IMR-90 (cell line): ENCODE measurements at regions not wholly inside any gene's neighbourhood (a gene's known extent, or its start where the extent isn't known, plus 50 kb on each side); places are given as distances from the start of the nearest gene placed in this dataset.

Source experiments
- ATAC-seq: fragments of 200-7000 bp; cut with Tn5 transposase; 2 replicates; pipeline ENCODE4 v1.9.1; 2020; ENCODE audit warnings: low read depth, mild to moderate bottlenecking, moderate library complexity
- BruUV-seq: library from RNA; stranded (reverse); fragments of 400-500 nt; replicated peaks from 2 replicates; lab custom pipeline; 2021; lab: Mats Ljungman, UMichigan
- CTCF ChIA-PET: fragments of 300-600 bp; formaldehyde crosslinking; extraction: SDS; loops from one replicate; lab custom pipeline; 2021; ENCODE audit warnings: antibody characterized with exemption; lab: Yijun Ruan, JAX
- POLR2A ChIA-PET: fragments of 300-600 bp; sonication (Branson Sonifier 250); formaldehyde crosslinking; loops from one replicate; lab custom pipeline; 2022; ENCODE audit warnings: antibody characterized with exemption; ENCODE audit not compliant: unreplicated experiment; lab: Charles Lee
- DNase-seq: peaks from one replicate; pipeline ENCODE4 v3.0.0; 2013
- H2AFZ ChIP-seq: replicated peaks from 2 replicates; pipeline ENCODE3; 2013; ENCODE audit warnings: low read length, mild to moderate bottlenecking; ENCODE audit not compliant: poor library complexity
- H2AK5ac ChIP-seq: 2 replicates; pipeline ENCODE4 v1.6.1; 2013; ENCODE audit warnings: low read depth, low read length, inconsistent platforms
- H2AK9ac ChIP-seq: replicated peaks from 2 replicates; pipeline ENCODE3; 2013; ENCODE audit warnings: mild to moderate bottlenecking, low read depth, low read length, moderate library complexity; ENCODE audit not compliant: poor library complexity
- H2BK120ac ChIP-seq: 2 replicates; pipeline ENCODE4 v1.6.1; 2013; ENCODE audit warnings: low read depth, low read length, inconsistent platforms
- H2BK15ac ChIP-seq: 3 replicates; pipeline ENCODE4 v1.6.1; 2013; ENCODE audit warnings: low read depth, low read length, inconsistent platforms
- H2BK20ac ChIP-seq: 2 replicates; pipeline ENCODE4 v1.6.1; 2013; ENCODE audit warnings: low read depth, mild to moderate bottlenecking, inconsistent platforms, low read length, moderate library complexity
- H2BK5ac ChIP-seq: 2 replicates; pipeline ENCODE4 v1.6.1; 2013; ENCODE audit warnings: mild to moderate bottlenecking, low read depth, low read length, inconsistent platforms; ENCODE audit not compliant: poor library complexity, severe bottlenecking
- H3K14ac ChIP-seq: replicated peaks from 2 replicates; pipeline ENCODE4 v1.6.1; 2013; ENCODE audit warnings: low read depth, low read length, inconsistent platforms
- H3K18ac ChIP-seq: 2 replicates; pipeline ENCODE4 v1.6.1; 2013; ENCODE audit warnings: low read depth, low read length, control low read depth
- H3K23ac ChIP-seq: 2 replicates; pipeline ENCODE4 v1.6.1; 2013; ENCODE audit warnings: low read depth, low read length, inconsistent platforms
- H3K27ac ChIP-seq: 2 replicates; pipeline ENCODE4 v1.5.1; 2013; ENCODE audit warnings: mild to moderate bottlenecking, control low read depth, low read length; ENCODE audit not compliant: insufficient read depth
- H3K27me3 ChIP-seq: 2 replicates; pipeline ENCODE4 v1.6.1; 2013; ENCODE audit warnings: low read length; ENCODE audit not compliant: control insufficient read depth, insufficient read depth
- H3K36me3 ChIP-seq: 2 replicates; pipeline ENCODE4 v1.6.1; 2013; ENCODE audit warnings: low read length, mixed read lengths; ENCODE audit not compliant: control insufficient read depth, insufficient read depth
- H3K4ac ChIP-seq: 2 replicates; pipeline ENCODE4 v1.6.1; 2013; ENCODE audit warnings: low read depth, low read length, inconsistent platforms
- H3K4me1 ChIP-seq: 2 replicates; pipeline ENCODE4 v1.6.1; 2013; ENCODE audit warnings: low read length, mixed read lengths; ENCODE audit not compliant: control insufficient read depth, insufficient read depth
- H3K4me2 ChIP-seq: 2 replicates; pipeline ENCODE4 v1.6.1; 2013; ENCODE audit warnings: low read depth, mild to moderate bottlenecking, control low read depth, low read length, moderate library complexity
- H3K4me3 ChIP-seq: 2 replicates; pipeline ENCODE4 v1.5.1; 2013; ENCODE audit warnings: low read depth, mild to moderate bottlenecking, control low read depth, low read length, moderate library complexity; ENCODE audit not compliant: insufficient read depth
- H3K56ac ChIP-seq: 2 replicates; pipeline ENCODE4 v1.6.1; 2013; ENCODE audit warnings: low read length, inconsistent platforms; ENCODE audit not compliant: insufficient read depth; ENCODE audit errors: extremely low read depth
- H3K79me1 ChIP-seq, 2 experiments: 2 replicates each; pipeline ENCODE4 v1.6.1; 2013; ENCODE audit warnings: low read length in 2 of 2, inconsistent platforms in 1 of 2, low read depth in 1 of 2
- H3K9ac ChIP-seq: 2 replicates; pipeline ENCODE4 v1.6.1; 2013; ENCODE audit warnings: low read depth, low read length, control low read depth
- H3K9me1 ChIP-seq: 2 replicates; pipeline ENCODE4 v1.6.1; 2013; ENCODE audit warnings: low read length, inconsistent platforms; ENCODE audit not compliant: insufficient read depth
- H3K9me3 ChIP-seq: 2 replicates; pipeline ENCODE4 v1.6.1; 2013; ENCODE audit warnings: low read length; ENCODE audit not compliant: control insufficient read depth, insufficient read depth
- H4K20me1 ChIP-seq: 2 replicates; pipeline ENCODE4 v1.6.1; 2013; ENCODE audit warnings: low read length, inconsistent platforms; ENCODE audit not compliant: insufficient read depth
- H4K5ac ChIP-seq: 2 replicates; pipeline ENCODE4 v1.6.1; 2013; ENCODE audit warnings: mild to moderate bottlenecking, low read depth, low read length, control low read depth
- H4K8ac ChIP-seq, 2 experiments: 2 replicates each; pipeline ENCODE4 v1.6.1; 2013; ENCODE audit warnings: low read depth in 2 of 2, low read length in 2 of 2, control low read depth in 1 of 2, inconsistent platforms in 1 of 2
- H4K91ac ChIP-seq: 2 replicates; pipeline ENCODE4 v1.6.1; 2013; ENCODE audit warnings: low read depth, low read length, inconsistent platforms; ENCODE audit not compliant: insufficient read depth
- BHLHE40 ChIP-seq: fragments of 150-350 bp; IDR thresholded peaks from 2 replicates; pipeline ENCODE4 v1.6.1; 2016; ENCODE audit warnings: mild to moderate bottlenecking, low read depth, low read length
- CEBPB ChIP-seq: IDR thresholded peaks from 2 replicates; pipeline ENCODE4 v1.6.1; 2012; ENCODE audit warnings: low read depth, low read length, improper control_type of control experiment
- CHD1 ChIP-seq: IDR thresholded peaks from 2 replicates; pipeline ENCODE4 v1.6.1; 2012; ENCODE audit warnings: low read depth, low read length, improper control_type of control experiment
- CTCF ChIP-seq: conservative IDR thresholded peaks from 2 replicates; pipeline ENCODE4 v1.5.1; 2012; ENCODE audit warnings: mild to moderate bottlenecking, low read depth, low read length, improper control_type of control experiment
- ELK1 ChIP-seq: fragments of 150-350 bp; IDR thresholded peaks from 2 replicates; pipeline ENCODE4 v1.6.1; 2016; ENCODE audit warnings: low read depth, mild to moderate bottlenecking, low read length, moderate library complexity, borderline replicate concordance
- FOS ChIP-seq: fragments of 150-350 bp; IDR thresholded peaks from 2 replicates; pipeline ENCODE4 v1.6.1; 2016; ENCODE audit warnings: low read depth, low read length
- MAFK ChIP-seq: IDR thresholded peaks from 2 replicates; pipeline ENCODE4 v1.6.1; 2012; ENCODE audit warnings: low read depth, low read length, improper control_type of control experiment
- MAZ ChIP-seq: IDR thresholded peaks from 2 replicates; pipeline ENCODE4 v1.6.1; 2012; ENCODE audit warnings: low read depth, mild to moderate bottlenecking, low read length, improper control_type of control experiment, moderate library complexity, borderline replicate concordance
- NFE2L2 ChIP-seq: fragments of 150-350 bp; IDR thresholded peaks from 2 replicates; pipeline ENCODE4 v1.6.1; 2016; ENCODE audit warnings: low read depth, mild to moderate bottlenecking, low read length
- POLR2A ChIP-seq: IDR thresholded peaks from 2 replicates; pipeline ENCODE4 v1.6.1; 2012; ENCODE audit warnings: mild to moderate bottlenecking, low read depth, low read length
- RAD21 ChIP-seq: IDR thresholded peaks from 2 replicates; pipeline ENCODE4 v1.6.1; 2012; ENCODE audit warnings: low read length, improper control_type of control experiment
- RCOR1 ChIP-seq: IDR thresholded peaks from 2 replicates; pipeline ENCODE4 v1.6.1; 2012; ENCODE audit warnings: mild to moderate bottlenecking, low read length, improper control_type of control experiment; ENCODE audit not compliant: insufficient replicate concordance
- RFX5 ChIP-seq: IDR thresholded peaks from 2 replicates; pipeline ENCODE4 v1.8.0; 2012; ENCODE audit warnings: low read depth, mild to moderate bottlenecking, low read length, moderate library complexity
- SMC3 ChIP-seq: fragments of 150-350 bp; IDR thresholded peaks from 2 replicates; pipeline ENCODE4 v1.6.1; 2016; ENCODE audit warnings: low read depth, mild to moderate bottlenecking, antibody characterized with exemption, low read length, moderate library complexity
- USF2 ChIP-seq: fragments of 150-350 bp; IDR thresholded peaks from 2 replicates; pipeline ENCODE4 v1.6.1; 2017; ENCODE audit warnings: mild to moderate bottlenecking, antibody characterized with exemption, low read length, low read depth
- WGBS, 2 experiments: methylation state at CpG; one replicate each; pipeline versions ENCODE4 v1.1.5 to v1.1.7; 2013; ENCODE audit warnings: missing lambda C conversion rate in 2 of 2; ENCODE audit not compliant: insufficient read length in 1 of 2; ENCODE audit errors: extremely low coverage in 2 of 2; 5-methylcytosine and 5-hydroxymethylcytosine counted together
- dilution Hi-C: fragments of 300-500 bp; cut with HindIII; formaldehyde crosslinking; loops from one replicate; pipeline ENCODE4 v1.14.3; 2018; ENCODE audit warnings: low sequenced_read_pairs; ENCODE audit not compliant: unreplicated experiment
- in situ Hi-C: fragments of 300-500 bp; cut with MboI; formaldehyde crosslinking; loops from 3 replicates; pipeline ENCODE4 v1.14.3; 2019; ENCODE audit warnings: low sequenced_read_pairs, inconsistent platforms, mixed read lengths
- intact Hi-C: fragments of 100-400 bp; cut with micrococcal nuclease; formaldehyde crosslinking; loops from 2 replicates; pipeline ENCODE4 v1.10.0; 2022

GRCh38 chr14:25113394-25113793 is 63.4 kb upstream of the STXBP6 start:
- no peak overlapping the region for H4K5ac ChIP-seq
- no peaks in the 10 kb centered on the region for H3K36me3 ChIP-seq
- CTCF ChIA-PET = interaction anchor here (0.6 kb wide), 1 partner anchor 518 kb away, joined by 6 read pairs; no protein-coding TSS in a partner anchor
- no peak overlapping the region for H3K23ac ChIP-seq
- no CpG with 5 or more reads among the region's 1 CpG for WGBS, 2 experiments
- dilution Hi-C loops (no loop called here), intact Hi-C loops (loop anchor here (10.0 kb wide), 1 partner anchor 269 kb away; no protein-coding TSS in a partner anchor), in situ Hi-C loops (no loop called here)
- BruUV-seq = no TSS peak
- no peak overlapping the region for H4K91ac ChIP-seq
- no peak overlapping the region for H2AK5ac ChIP-seq
- no peak overlapping the region for H3K18ac ChIP-seq
- H3K14ac ChIP-seq = no peak overlapping the region
- no peak overlapping the region; the same call in 2 of the 3 replicates for H2BK15ac ChIP-seq
- H3K4me1 ChIP-seq = peaks cover 9% of the 10 kb centered on the region; the same call in 1 of the 2 replicates
- no peak overlapping the region for H3K4ac ChIP-seq
- no peaks in the 10 kb centered on the region for H3K27me3 ChIP-seq
- ATAC-seq (no peak), DNase-seq (no peak)
- H3K9me3 ChIP-seq = no peaks in the 10 kb centered on the region
- H3K4me2 ChIP-seq = no peak overlapping the region
- H2AFZ ChIP-seq = no peak overlapping the region
- H2BK120ac ChIP-seq = no peak overlapping the region
- H3K27ac ChIP-seq = no peak overlapping the region
- POLR2A ChIA-PET = no interaction called here
- H3K79me1 ChIP-seq = no peaks in the 10 kb centered on the region
- H3K9me1 ChIP-seq = peaks cover 3% of the 10 kb centered on the region; the same call in 1 of the 2 replicates
- no peak overlapping the region for H3K9ac ChIP-seq
- H3K4me3 ChIP-seq = no peak overlapping the region
- no peak overlapping the region for H2AK9ac ChIP-seq
- TF ChIP-seq RCOR1 (no peak), MAFK (no peak), USF2 (no peak), RFX5 (no peak), CHD1 (no peak), BHLHE40 (no peak), FOS (no peak), RAD21 (no peak), MAZ (no peak), ELK1 (no peak), NFE2L2 (no peak), POLR2A (no peak), SMC3 (no peak), CEBPB (no peak), CTCF (no peak)
- H3K56ac ChIP-seq = no peak overlapping the region
- no peak overlapping the region for H2BK20ac ChIP-seq
- no peak overlapping the region for H4K8ac ChIP-seq
- no peaks in the 10 kb centered on the region for H4K20me1 ChIP-seq
- H2BK5ac ChIP-seq = no peak overlapping the region
